GM12878 (cell line): ENCODE measurements at regions not wholly inside any gene's neighbourhood (a gene's known extent, or its start where the extent isn't known, plus 50 kb on each side); places are given as distances from the start of the nearest gene placed in this dataset.

Experiments
- ATAC-seq: fragments of 200-7000 bp; cut with Tn5 transposase; 3 replicates; pipeline ENCODE4 v1.9.1; 2020; ENCODE audit warnings: mild to moderate bottlenecking, moderate library complexity
- BruUV-seq: library from RNA; stranded (reverse); fragments of 400-500 nt; replicated peaks from 2 replicates; lab custom pipeline; 2021; lab: Mats Ljungman, UMichigan
- CTCF ChIA-PET: fragments of 300-600 bp; sonication (Branson Sonifier 250); formaldehyde crosslinking; extraction: SDS; loops from one replicate; lab custom pipeline; 2021; ENCODE audit warnings: inconsistent platforms; lab: Yijun Ruan, JAX
- POLR2A ChIA-PET: fragments of 350-600 bp; formaldehyde crosslinking; extraction: SDS; loops from one replicate; lab custom pipeline; 2021; ENCODE audit warnings: inconsistent platforms; lab: Charles Lee
- RAD21 ChIA-PET: fragments of 300-600 bp; sonication (Branson Sonifier 250); formaldehyde crosslinking; loops from one replicate; lab custom pipeline; 2023; ENCODE audit warnings: antibody characterized with exemption; ENCODE audit not compliant: unreplicated experiment; lab: Charles Lee
- SMC1A ChIA-PET: fragments of 300-600 bp; sonication (Branson Sonifier 250); formaldehyde crosslinking; loops from one replicate; lab custom pipeline; 2023; ENCODE audit not compliant: unreplicated experiment, uncharacterized antibody; lab: Charles Lee
- DNase-seq: peaks from one replicate; pipeline ENCODE4 v3.0.0-alpha.2; 2011; ENCODE audit warnings: low read depth, low spot score
- FAIRE-seq: peaks from 3 replicates; lab custom pipeline; 2011; peaks lifted over from hg19 to GRCh38; lab: Jason Lieb, UNC
- H2AFZ ChIP-seq: 2 replicates; pipeline ENCODE4 v1.6.0; 2011; ENCODE audit warnings: low read depth, low read length, control low read depth; ENCODE audit not compliant: control insufficient read depth
- H3K27ac ChIP-seq: 2 replicates; pipeline ENCODE4 v1.5.1; 2011; ENCODE audit warnings: control low read depth; ENCODE audit not compliant: control insufficient read depth, insufficient read depth
- H3K27me3 ChIP-seq, 2 experiments: replicated peaks in 1 of 2; 2 replicates each; pipeline versions ENCODE4 v1.6.0 to v1.6.1; 2011; ENCODE audit warnings: low read length in 1 of 2; ENCODE audit not compliant: control insufficient read depth in 2 of 2, insufficient read depth in 2 of 2
- H3K36me3 ChIP-seq, 2 experiments: 2 replicates each; pipeline ENCODE4 v1.5.1; 2011; ENCODE audit warnings: low read length in 1 of 2; ENCODE audit not compliant: control insufficient read depth in 2 of 2, insufficient read depth in 2 of 2
- H3K4me1 ChIP-seq: 2 replicates; pipeline ENCODE4 v1.6.1; 2011; ENCODE audit warnings: mild to moderate bottlenecking, low read length, moderate library complexity, mixed read lengths; ENCODE audit not compliant: control insufficient read depth, insufficient read depth
- H3K4me2 ChIP-seq: 2 replicates; pipeline ENCODE4 v1.6.0; 2011; ENCODE audit warnings: control low read depth; ENCODE audit not compliant: control insufficient read depth, insufficient read depth
- H3K4me3 ChIP-seq: fragments of 200-600 bp; sonication (generic); 2 replicates; pipeline ENCODE4 v1.5.1; 2016
- H3K79me2 ChIP-seq: 2 replicates; pipeline ENCODE4 v1.6.0; 2011; ENCODE audit warnings: low read length; ENCODE audit not compliant: control insufficient read depth, insufficient read depth
- H3K9ac ChIP-seq: 2 replicates; pipeline ENCODE4 v1.8.0; 2011; ENCODE audit warnings: low read length, control low read depth, mixed read lengths; ENCODE audit not compliant: control insufficient read depth, insufficient read depth
- H3K9me3 ChIP-seq: replicated peaks from 3 replicates; pipeline ENCODE4 v1.5.1; 2011; ENCODE audit warnings: mild to moderate bottlenecking, low read length; ENCODE audit not compliant: control insufficient read depth, insufficient read depth
- H4K20me1 ChIP-seq: 2 replicates; pipeline ENCODE4 v1.6.0; 2011; ENCODE audit not compliant: control insufficient read depth, insufficient read depth
- ATF2 ChIP-seq: IDR thresholded peaks from 2 replicates; pipeline ENCODE4 v1.6.1; 2012; ENCODE audit warnings: low read length, inconsistent platforms
- BCL11A ChIP-seq: IDR thresholded peaks from 2 replicates; pipeline ENCODE4 v1.6.1; 2011; ENCODE audit warnings: low read depth, low read length
- BCL3 ChIP-seq: IDR thresholded peaks from 2 replicates; pipeline ENCODE4 v1.6.1; 2011; ENCODE audit warnings: borderline replicate concordance, low read depth, mild to moderate bottlenecking, moderate library complexity, low read length; ENCODE audit not compliant: insufficient read depth, poor library complexity, severe bottlenecking
- CHD2 ChIP-seq: IDR thresholded peaks from 2 replicates; pipeline ENCODE4 v1.6.1; 2011; ENCODE audit warnings: low read depth, low read length, improper control_type of control experiment, borderline replicate concordance
- EED ChIP-seq: sonication (generic); IDR thresholded peaks from 2 replicates; pipeline ENCODE4 v1.6.1; 2016; ENCODE audit warnings: antibody characterized with exemption, low read depth
- EP300 ChIP-seq, 2 experiments: fragments of 150-350 bp in 1 of 2; IDR thresholded peaks; 2 replicates each; pipeline ENCODE4 v1.6.1; 2011 to 2012; ENCODE audit warnings: low read depth in 2 of 2, low read length in 2 of 2, borderline replicate concordance in 1 of 2, improper control_type of control experiment in 1 of 2, inconsistent platforms in 1 of 2; ENCODE audit not compliant: control insufficient read depth in 1 of 2
- ETV6 ChIP-seq, 2 experiments: fragments of 450-650 bp in 1 of 2; IDR thresholded peaks in 1 of 2; conservative IDR thresholded peaks in 1 of 2; 2 replicates each; pipeline ENCODE4 v1.6.1; 2014; ENCODE audit warnings: antibody characterized with exemption in 1 of 2, borderline replicate concordance in 1 of 2, low read depth in 1 of 2, mild to moderate bottlenecking in 1 of 2, moderate library complexity in 1 of 2
- IRF5 ChIP-seq: fragments of 450-650 bp; IDR thresholded peaks from 2 replicates; pipeline ENCODE4 v1.6.1; 2017; ENCODE audit warnings: borderline replicate concordance
- JUNB ChIP-seq: IDR thresholded peaks from 2 replicates; pipeline ENCODE4 v1.6.1; 2016; ENCODE audit warnings: antibody characterized with exemption, mild to moderate bottlenecking
- KLF5 ChIP-seq: fragments of 450-650 bp; IDR thresholded peaks from 2 replicates; pipeline ENCODE4 v1.6.1; 2014; ENCODE audit warnings: mild to moderate bottlenecking; ENCODE audit not compliant: partially characterized antibody
- MEF2B ChIP-seq: fragments of 450-650 bp; IDR thresholded peaks from 2 replicates; pipeline ENCODE4 v1.6.1; 2018; ENCODE audit warnings: mild to moderate bottlenecking, moderate library complexity; ENCODE audit not compliant: partially characterized antibody, poor library complexity, severe bottlenecking
- NBN ChIP-seq: fragments of 450-650 bp; IDR thresholded peaks from 2 replicates; pipeline ENCODE4 v1.6.1; 2016
- POU2F2 ChIP-seq: IDR thresholded peaks from 3 replicates; pipeline ENCODE4 v1.6.1; 2011; ENCODE audit warnings: low read depth, mild to moderate bottlenecking, low read length, borderline replicate concordance
- RUNX3 ChIP-seq: IDR thresholded peaks from 2 replicates; pipeline ENCODE4 v1.6.1; 2012; ENCODE audit warnings: low read length, inconsistent platforms
- SRF ChIP-seq, 2 experiments: IDR thresholded peaks; 2 replicates each; pipeline ENCODE4 v1.6.1; 2011; ENCODE audit warnings: low read depth in 2 of 2, low read length in 2 of 2, mild to moderate bottlenecking in 1 of 2, moderate library complexity in 1 of 2
- WRNIP1 ChIP-seq: IDR thresholded peaks from 2 replicates; pipeline ENCODE4 v1.6.1; 2011; ENCODE audit warnings: low read depth, low read length, improper control_type of control experiment, borderline replicate concordance
- YY1 ChIP-seq: IDR thresholded peaks from 2 replicates; pipeline ENCODE4 v1.6.1; 2011; ENCODE audit warnings: low read depth, mild to moderate bottlenecking, low read length
- WGBS: methylation state at CpG from one replicate; pipeline ENCODE4 v1.1.6; 2016; ENCODE audit warnings: low lambda C conversion rate; ENCODE audit not compliant: insufficient replicate concordance, insufficient coverage; ENCODE audit errors: missing lambda C conversion rate; 5-methylcytosine and 5-hydroxymethylcytosine counted together
- in situ Hi-C: fragments of 300-500 bp; cut with MboI; formaldehyde crosslinking; loops from 9 replicates; pipeline ENCODE4 v1.14.3; 2018; ENCODE audit warnings: mixed read lengths
- intact Hi-C: fragments of 100-400 bp; cut with micrococcal nuclease; formaldehyde crosslinking; loops from one replicate; pipeline ENCODE4 v1.14.2; 2022; ENCODE audit not compliant: unreplicated experiment

DNA sequence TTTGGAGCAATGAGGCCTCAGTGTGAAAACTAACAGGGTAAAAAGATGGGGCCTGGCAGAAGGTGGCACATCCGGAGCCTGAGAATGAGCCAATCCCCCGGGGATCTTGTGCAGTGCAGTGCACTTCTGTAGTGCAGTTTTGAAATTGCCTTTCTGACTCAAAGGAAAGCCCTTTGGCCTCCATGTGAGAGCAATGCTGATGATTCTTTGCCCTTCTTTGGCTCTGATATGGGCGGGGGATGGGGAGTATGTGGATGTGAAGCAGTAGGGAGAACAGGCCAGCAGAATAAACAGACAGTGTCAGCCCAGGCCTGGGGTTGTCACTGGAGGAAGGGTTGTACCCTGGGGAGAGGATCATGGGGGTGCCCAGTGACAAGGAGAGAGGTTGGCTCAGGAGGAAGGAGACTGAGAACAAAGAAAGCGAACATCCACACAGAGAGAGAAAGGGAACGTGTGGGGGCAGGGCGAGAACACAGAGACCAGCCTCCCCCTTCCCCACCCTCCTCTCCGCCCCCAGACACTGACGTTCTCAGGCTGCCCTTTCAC, 351.2 kb downstream of the CDC5L start:
- Histone ChIP-seq H3K27me3 (no peaks in the 10 kb centered on the region), H3K36me3 (no peaks in the 10 kb centered on the region), H3K79me2 (no peaks in the 10 kb centered on the region), H3K9ac (peak overlapping the region; percentile 7; the same call in 1 of the 2 replicates), H3K4me3 (no peak overlapping the region), H2AFZ (peak overlapping the region; percentile 16), H3K9me3 (no peaks in the 10 kb centered on the region; the same call in 2 of the 3 replicates), H3K4me1 (peaks cover 42% of the 10 kb centered on the region), H3K4me2 (no peak overlapping the region), H4K20me1 (no peaks in the 10 kb centered on the region), H3K27ac (peak overlapping the region; percentile 67)
- SMC1A ChIA-PET: interaction anchor here (1.1 kb wide), 1 partner anchor 31 kb away, joined by 4 read pairs; no protein-coding TSS in a partner anchor
- RAD21 ChIA-PET: interaction anchor here (1.1 to 1.5 kb wide), 2 partner anchors 128 to 129 kb away, joined by 3 read pairs; no protein-coding TSS in a partner anchor
- no peak for FAIRE-seq
- 41% methylated on average over 8 of the region's 8 CpGs for WGBS
- in situ Hi-C loops: no loop called here
- peak; percentile 68 for DNase-seq
- no TSS peak for BruUV-seq
- CTCF ChIA-PET: no interaction called here
- intact Hi-C loops: loop anchor here (2.0 to 5.0 kb wide), 2 partner anchors 40 to 194 kb away; no protein-coding TSS in a partner anchor
- POLR2A ChIA-PET: no interaction called here
- ATAC-seq: peak; percentile 71
- TF ChIP-seq YY1: 0 out of 2 replicates have a peak, but pooled peaks have one; percentile 15
- TF ChIP-seq KLF5: no peak
- TF ChIP-seq NBN: 0 out of 2 replicates have a peak, but pooled peaks have one; percentile 47
- TF ChIP-seq ATF2: peak; percentile 42; the same call in 1 of the 2 replicates
- 0 out of 2 replicates have a peak, but pooled peaks have one; percentile 12 for TF ChIP-seq CHD2
- TF ChIP-seq IRF5: no peak
- TF ChIP-seq WRNIP1: no peak
- peak; percentile 40; the same call in 1 of the 2 replicates for TF ChIP-seq JUNB
- 0 out of 2 replicates have a peak, but pooled peaks have one; percentile 33 for TF ChIP-seq EED
- TF ChIP-seq BCL3: peak; percentile 40
- TF ChIP-seq MEF2B: peak; percentile 91
- no peak for TF ChIP-seq POU2F2
- peak in 1 of 2 experiments; percentile 38; a peak in 2 of 4 replicates for TF ChIP-seq ETV6 (conservative IDR thresholded peaks at IDR 0.05 in 1 of 2, IDR thresholded peaks at IDR 0.05 in 1 of 2; ENCODE audit: borderline replicate concordance in 1 of 2, low read depth in 1 of 2)
- 0 out of 2 replicates have a peak, but pooled peaks have one; percentile 49 for TF ChIP-seq BCL11A
- TF ChIP-seq SRF (IDR thresholded peaks at IDR 0.05; ENCODE audit: low read depth in 2 of 2, low read length in 2 of 2): peak in 1 of 2 experiments; percentile 38; a peak in 1 of 4 replicates
- TF ChIP-seq RUNX3: no peak
- TF ChIP-seq EP300 (IDR thresholded peaks at IDR 0.05; ENCODE audit: borderline replicate concordance in 1 of 2, control insufficient read depth in 1 of 2, low read depth in 2 of 2, low read length in 2 of 2): no peak
